ENCODE measurements at regions not wholly inside any gene's neighbourhood (a gene's known extent, or its start where the extent isn't known, plus 50 kb on each side); places are given as distances from the start of the nearest gene placed in this dataset.

DNA sequence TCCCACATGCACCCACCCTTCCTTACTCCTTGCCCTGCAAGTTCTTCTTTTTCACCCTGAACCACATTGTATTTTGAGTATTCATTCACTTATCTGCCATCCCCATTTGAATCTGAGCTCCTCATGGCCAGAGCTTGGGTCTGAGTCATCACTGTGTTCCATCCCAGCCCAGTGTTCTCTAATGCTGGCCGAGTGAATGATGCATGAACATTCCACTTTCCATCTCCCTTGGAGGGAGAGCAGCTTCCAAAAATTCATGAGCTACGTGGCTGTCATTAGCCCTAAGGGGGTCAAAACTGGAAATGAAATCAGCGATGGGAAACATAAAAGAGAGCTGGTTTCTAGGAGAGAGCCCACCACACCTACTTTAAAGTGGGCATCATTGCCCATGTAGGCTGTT, 187.0 kb upstream of the USP24 start:
- Histone ChIP-seq H3K36me3 (ENCODE audit: control insufficient read depth in 2 of 2, insufficient read depth in 2 of 2, low read length in 1 of 2) (no peaks in the 10 kb centered on the region), H3K9me3 (replicated peaks; ENCODE audit: control insufficient read depth, insufficient read depth, low read length) (no peaks in the 10 kb centered on the region), H3K27me3 (replicated peaks in 1 of 2; ENCODE audit: control insufficient read depth in 2 of 2, insufficient read depth in 2 of 2, low read length in 1 of 2) (no peaks in the 10 kb centered on the region), H3K9ac (ENCODE audit: control insufficient read depth, insufficient read depth, low read length) (no peak overlapping the region), H3K4me3 (no peak overlapping the region), H2AFZ (ENCODE audit: control insufficient read depth, low read depth, low read length) (no peak overlapping the region), H4K20me1 (ENCODE audit: control insufficient read depth, insufficient read depth) (no peaks in the 10 kb centered on the region), H3K4me2 (ENCODE audit: control insufficient read depth, insufficient read depth) (no peak overlapping the region), H3K79me2 (ENCODE audit: control insufficient read depth, insufficient read depth, low read length) (no peaks in the 10 kb centered on the region), H3K4me1 (ENCODE audit: control insufficient read depth, insufficient read depth, low read length) (no peaks in the 10 kb centered on the region), H3K27ac (ENCODE audit: control insufficient read depth, insufficient read depth) (no peak overlapping the region)
- CTCF ChIA-PET = interaction anchor here (1.5 kb wide), 1 partner anchor 26 kb away, joined by 3 read pairs; no protein-coding TSS in a partner anchor
- in situ Hi-C loops (cut with MboI) = no loop called here
- WGBS (ENCODE audit: insufficient coverage, insufficient replicate concordance, low lambda C conversion rate, missing lambda C conversion rate) = 2% methylated on average over 3 of the region's 3 CpGs
- SMC1A ChIA-PET (ENCODE audit: uncharacterized antibody, unreplicated experiment) = no interaction called here
- intact Hi-C loops (cut with micrococcal nuclease; ENCODE audit: unreplicated experiment) = no loop called here
- RAD21 ChIA-PET (ENCODE audit: unreplicated experiment) = no interaction called here
- FAIRE-seq (no peak), DNase-seq (ENCODE audit: low read depth, low spot score) (no peak), ATAC-seq (no peak)
- no TSS peak for BruUV-seq (replicated peaks)
- POLR2A ChIA-PET = no interaction called here
- TF ChIP-seq, protein P1, sequence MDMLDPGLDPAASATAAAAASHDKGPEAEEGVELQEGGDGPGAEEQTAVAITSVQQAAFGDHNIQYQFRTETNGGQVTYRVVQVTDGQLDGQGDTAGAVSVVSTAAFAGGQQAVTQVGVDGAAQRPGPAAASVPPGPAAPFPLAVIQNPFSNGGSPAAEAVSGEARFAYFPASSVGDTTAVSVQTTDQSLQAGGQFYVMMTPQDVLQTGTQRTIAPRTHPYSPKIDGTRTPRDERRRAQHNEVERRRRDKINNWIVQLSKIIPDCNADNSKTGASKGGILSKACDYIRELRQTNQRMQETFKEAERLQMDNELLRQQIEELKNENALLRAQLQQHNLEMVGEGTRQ (IDR thresholded peaks at IDR 0.05; ENCODE audit: borderline replicate concordance, low read depth, low read length) = no peak
- TF ChIP-seq, protein P2, sequence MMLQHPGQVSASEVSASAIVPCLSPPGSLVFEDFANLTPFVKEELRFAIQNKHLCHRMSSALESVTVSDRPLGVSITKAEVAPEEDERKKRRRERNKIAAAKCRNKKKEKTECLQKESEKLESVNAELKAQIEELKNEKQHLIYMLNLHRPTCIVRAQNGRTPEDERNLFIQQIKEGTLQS (IDR thresholded peaks at IDR 0.05; ENCODE audit: borderline replicate concordance, extremely low read depth, low read depth, low read length) = no peak
- TF ChIP-seq SUZ12 (IDR thresholded peaks at IDR 0.05; ENCODE audit: unreplicated experiment) = no peak
- no peak for TF ChIP-seq HCFC1 (IDR thresholded peaks at IDR 0.05; ENCODE audit: low read length)
- TF ChIP-seq NFIC (IDR thresholded peaks at IDR 0.05; ENCODE audit: low read depth, low read length) = no peak
- no peak for TF ChIP-seq SP1 (IDR thresholded peaks at IDR 0.05; ENCODE audit: low read depth, low read length)
- no peak for TF ChIP-seq GABPA (IDR thresholded peaks at IDR 0.05; ENCODE audit: low read depth)

DNA sequence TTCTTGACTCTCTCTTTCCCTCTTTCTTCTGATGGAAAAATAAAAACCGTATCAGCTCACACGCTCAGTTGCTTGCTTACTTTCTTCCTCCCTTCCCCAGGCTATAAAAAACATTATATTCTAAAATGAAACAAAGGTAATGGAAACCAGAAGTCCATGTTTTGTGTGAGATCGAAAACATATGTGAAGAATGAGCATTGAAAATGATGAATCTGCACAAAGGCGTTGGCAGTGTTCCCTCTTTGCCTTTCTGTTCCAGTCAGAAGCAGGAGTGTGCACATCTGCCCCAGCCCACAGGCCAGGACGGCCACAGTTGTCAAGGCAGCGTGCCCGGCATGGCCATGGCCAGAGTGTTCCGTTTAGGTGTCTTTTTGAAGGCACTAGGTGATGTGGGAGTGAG, 185.3 kb upstream of the USP24 start:
- Histone ChIP-seq H3K9me3 (replicated peaks; ENCODE audit: control insufficient read depth, insufficient read depth, low read length) (no peaks in the 10 kb centered on the region), H3K9ac (ENCODE audit: control insufficient read depth, insufficient read depth, low read length) (no peak overlapping the region), H3K4me3 (no peak overlapping the region), H3K4me2 (ENCODE audit: control insufficient read depth, insufficient read depth) (no peak overlapping the region), H3K79me2 (ENCODE audit: control insufficient read depth, insufficient read depth, low read length) (no peaks in the 10 kb centered on the region), H3K4me1 (ENCODE audit: control insufficient read depth, insufficient read depth, low read length) (no peaks in the 10 kb centered on the region), H3K27ac (ENCODE audit: control insufficient read depth, insufficient read depth) (no peak overlapping the region), H2AFZ (ENCODE audit: control insufficient read depth, low read depth, low read length) (no peak overlapping the region), H4K20me1 (ENCODE audit: control insufficient read depth, insufficient read depth) (no peaks in the 10 kb centered on the region), H3K36me3 (ENCODE audit: control insufficient read depth in 2 of 2, insufficient read depth in 2 of 2, low read length in 1 of 2) (no peaks in the 10 kb centered on the region), H3K27me3 (replicated peaks in 1 of 2; ENCODE audit: control insufficient read depth in 2 of 2, insufficient read depth in 2 of 2, low read length in 1 of 2) (no peaks in the 10 kb centered on the region)
- BruUV-seq (replicated peaks) = no TSS peak
- RAD21 ChIA-PET (ENCODE audit: unreplicated experiment) = interaction anchor here (0.6 kb wide), 1 partner anchor 1020 kb away, joined by 3 read pairs; no protein-coding TSS in a partner anchor
- POLR2A ChIA-PET = no interaction called here
- no peak for DNase-seq (ENCODE audit: low read depth, low spot score)
- no peak for FAIRE-seq
- SMC1A ChIA-PET (ENCODE audit: uncharacterized antibody, unreplicated experiment) = no interaction called here
- no peak for ATAC-seq
- 7% methylated on average over 8 of the region's 8 CpGs for WGBS (ENCODE audit: insufficient coverage, insufficient replicate concordance, low lambda C conversion rate, missing lambda C conversion rate)
- in situ Hi-C loops (cut with MboI) = no loop called here
- CTCF ChIA-PET = no interaction called here
- intact Hi-C loops (cut with micrococcal nuclease; ENCODE audit: unreplicated experiment) = no loop called here
- TF ChIP-seq FOXM1 (IDR thresholded peaks at IDR 0.05; ENCODE audit: low read depth, low read length) (no peak), SMAD5 (IDR thresholded peaks at IDR 0.05; ENCODE audit: low read depth) (no peak), SREBF2 (IDR thresholded peaks at IDR 0.05; ENCODE audit: low read length) (no peak), MEF2B (IDR thresholded peaks at IDR 0.05; ENCODE audit: partially characterized antibody, poor library complexity, severe bottlenecking) (no peak), PAX5 (IDR thresholded peaks at IDR 0.05; ENCODE audit: borderline replicate concordance, low read depth, low read length) (no peak), SIX5 (IDR thresholded peaks at IDR 0.05; ENCODE audit: low read depth, low read length, severe bottlenecking) (no peak), CEBPB (IDR thresholded peaks at IDR 0.05; ENCODE audit: borderline replicate concordance in 1 of 2, low read depth in 2 of 2, low read length in 2 of 2) (no peak)
- TF ChIP-seq, protein P3, sequence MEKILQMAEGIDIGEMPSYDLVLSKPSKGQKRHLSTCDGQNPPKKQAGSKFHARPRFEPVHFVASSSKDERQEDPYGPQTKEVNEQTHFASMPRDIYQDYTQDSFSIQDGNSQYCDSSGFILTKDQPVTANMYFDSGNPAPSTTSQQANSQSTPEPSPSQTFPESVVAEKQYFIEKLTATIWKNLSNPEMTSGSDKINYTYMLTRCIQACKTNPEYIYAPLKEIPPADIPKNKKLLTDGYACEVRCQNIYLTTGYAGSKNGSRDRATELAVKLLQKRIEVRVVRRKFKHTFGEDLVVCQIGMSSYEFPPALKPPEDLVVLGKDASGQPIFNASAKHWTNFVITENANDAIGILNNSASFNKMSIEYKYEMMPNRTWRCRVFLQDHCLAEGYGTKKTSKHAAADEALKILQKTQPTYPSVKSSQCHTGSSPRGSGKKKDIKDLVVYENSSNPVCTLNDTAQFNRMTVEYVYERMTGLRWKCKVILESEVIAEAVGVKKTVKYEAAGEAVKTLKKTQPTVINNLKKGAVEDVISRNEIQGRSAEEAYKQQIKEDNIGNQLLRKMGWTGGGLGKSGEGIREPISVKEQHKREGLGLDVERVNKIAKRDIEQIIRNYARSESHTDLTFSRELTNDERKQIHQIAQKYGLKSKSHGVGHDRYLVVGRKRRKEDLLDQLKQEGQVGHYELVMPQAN (conservative IDR thresholded peaks at IDR 0.05) = no peak
